H1 (cell line): ENCODE measurements at regions not wholly inside any gene's neighbourhood (a gene's known extent, or its start where the extent isn't known, plus 50 kb on each side); places are given as distances from the start of the nearest gene placed in this dataset.

Experiments used
- CTCF ChIA-PET: fragments of 300-600 bp; sonication (Branson Sonifier 250); formaldehyde crosslinking; loops from one replicate; lab custom pipeline; 2021; ENCODE audit not compliant: partially characterized antibody; lab: Charles Lee
- POLR2A ChIA-PET: fragments of 300-600 bp; sonication (Branson Sonifier 250); formaldehyde crosslinking; loops from one replicate; lab custom pipeline; 2021; ENCODE audit warnings: inconsistent platforms; ENCODE audit not compliant: partially characterized antibody; lab: Charles Lee
- DNase-seq, 2 experiments: peaks; one replicate each; pipeline versions ENCODE4 v3.0.0 to v3.0.0-alpha.2; 2010 to 2022; ENCODE audit warnings: low spot score in 2 of 2, low read depth in 1 of 2, mixed read lengths in 1 of 2
- FAIRE-seq: peaks from 2 replicates; lab custom pipeline; 2011; peaks lifted over from hg19 to GRCh38; lab: Jason Lieb, UNC
- H2AFZ ChIP-seq: 2 replicates; pipeline ENCODE4 v1.8.1; 2012; ENCODE audit warnings: low read length, inconsistent platforms
- H2AK5ac ChIP-seq: 2 replicates; pipeline ENCODE4 v1.6.1; 2013; ENCODE audit warnings: low read depth, low read length
- H2BK120ac ChIP-seq: replicated peaks from 2 replicates; pipeline ENCODE3; 2013; ENCODE audit warnings: low read depth, low read length, inconsistent platforms
- H2BK12ac ChIP-seq: 2 replicates; pipeline ENCODE4 v1.6.1; 2013; ENCODE audit warnings: low read depth, low read length
- H2BK15ac ChIP-seq: 2 replicates; pipeline ENCODE4 v1.6.1; 2013; ENCODE audit warnings: low read length
- H2BK20ac ChIP-seq: 2 replicates; pipeline ENCODE4 v1.6.1; 2013; ENCODE audit warnings: low read length
- H2BK5ac ChIP-seq: 2 replicates; pipeline ENCODE4 v1.6.1; 2013; ENCODE audit warnings: low read depth, low read length
- H3K14ac ChIP-seq: 2 replicates; pipeline ENCODE4 v1.6.1; 2013; ENCODE audit warnings: inconsistent platforms; ENCODE audit not compliant: insufficient read length
- H3K18ac ChIP-seq: 2 replicates; pipeline ENCODE4 v1.6.1; 2013; ENCODE audit warnings: low read length; ENCODE audit errors: extremely low read depth
- H3K23ac ChIP-seq: 2 replicates; pipeline ENCODE4 v1.6.1; 2013; ENCODE audit warnings: inconsistent platforms; ENCODE audit not compliant: insufficient read length
- H3K23me2 ChIP-seq: 2 replicates; pipeline ENCODE4 v1.6.1; 2013; ENCODE audit warnings: low read depth, low read length
- H3K27ac ChIP-seq: 2 replicates; pipeline ENCODE4 v1.6.1; 2011; ENCODE audit warnings: low read depth, low read length, inconsistent platforms
- H3K27me3 ChIP-seq, 4 experiments: replicated peaks in 1 of 4; 1 replicate in 1 of 4; 2 replicates in 3 of 4; pipeline versions ENCODE4 v1.6.1 to v1.8.1; 2011 to 2013; ENCODE audit warnings: low read length in 3 of 4, mild to moderate bottlenecking in 3 of 4, inconsistent platforms in 2 of 4, mixed read lengths in 2 of 4, moderate library complexity in 1 of 4; ENCODE audit not compliant: control insufficient read depth in 3 of 4, insufficient read depth in 3 of 4; ENCODE audit errors: extremely low read depth in 1 of 4
- H3K36me3 ChIP-seq, 4 experiments: 2 replicates each; pipeline versions ENCODE4 v1.6.1 to v1.8.1; 2011 to 2013; ENCODE audit warnings: mild to moderate bottlenecking in 4 of 4, low read length in 3 of 4, moderate library complexity in 2 of 4, control low read depth in 1 of 4, inconsistent platforms in 1 of 4; ENCODE audit not compliant: insufficient read depth in 4 of 4, control insufficient read depth in 2 of 4
- H3K4ac ChIP-seq: replicated peaks from 2 replicates; pipeline ENCODE3; 2013; ENCODE audit warnings: low read length, low read depth, mixed read lengths, inconsistent platforms; ENCODE audit not compliant: insufficient read length
- H3K4me1 ChIP-seq, 4 experiments: replicated peaks in 1 of 4; 1 replicate in 1 of 4; 2 replicates in 3 of 4; pipeline versions ENCODE4 v1.6.1 to v1.8.1; 2011 to 2013; ENCODE audit warnings: low read length in 3 of 4, inconsistent platforms in 2 of 4, mixed read lengths in 1 of 4; ENCODE audit not compliant: insufficient read depth in 4 of 4, control insufficient read depth in 3 of 4
- H3K4me2 ChIP-seq, 2 experiments: 2 replicates each; pipeline versions ENCODE4 v1.6.1 to v1.8.1; 2011 to 2013; ENCODE audit warnings: low read depth in 2 of 2, low read length in 2 of 2, control low read depth in 1 of 2, inconsistent platforms in 1 of 2, mild to moderate bottlenecking in 1 of 2; ENCODE audit not compliant: insufficient read depth in 1 of 2
- H3K4me3 ChIP-seq, 4 experiments: fragments of 200-600, 300-600 bp in 1 of 4; sonication (generic), shearing (Covaris generic), sonication (Bioruptor Twin) in 1 of 4; 2 replicates each; pipeline versions ENCODE4 v1.5.1 to v1.8.1; 2011 to 2016; ENCODE audit warnings: low read length in 4 of 4, low read depth in 3 of 4, control low read depth in 2 of 4, inconsistent platforms in 2 of 4, mild to moderate bottlenecking in 2 of 4, mixed read lengths in 1 of 4, moderate library complexity in 1 of 4; ENCODE audit not compliant: insufficient read depth in 2 of 4; ENCODE audit errors: extremely low read depth in 1 of 4
- H3K56ac ChIP-seq: replicated peaks from 2 replicates; pipeline ENCODE3; 2013; ENCODE audit warnings: low read depth, mild to moderate bottlenecking, mixed read lengths, low read length, inconsistent platforms; ENCODE audit not compliant: insufficient read length
- H3K79me1 ChIP-seq: 2 replicates; pipeline ENCODE4 v1.6.1; 2013; ENCODE audit warnings: low read depth, low read length, control low read depth
- H3K79me2 ChIP-seq, 2 experiments: 2 replicates each; pipeline versions ENCODE4 v1.6.1 to v1.8.1; 2012 to 2013; ENCODE audit warnings: low read length in 2 of 2, mild to moderate bottlenecking in 2 of 2, inconsistent platforms in 1 of 2; ENCODE audit not compliant: insufficient read depth in 2 of 2, control insufficient read depth in 1 of 2
- H3K9ac ChIP-seq, 4 experiments: replicated peaks in 1 of 4; 1 replicate in 1 of 4; 2 replicates in 3 of 4; pipeline versions ENCODE4 v1.6.1 to v1.8.1; 2011 to 2013; ENCODE audit warnings: low read depth in 3 of 4, low read length in 3 of 4, control low read depth in 2 of 4, mild to moderate bottlenecking in 2 of 4, moderate library complexity in 2 of 4, inconsistent platforms in 1 of 4; ENCODE audit errors: extremely low read depth in 1 of 4
- H3K9me3 ChIP-seq, 2 experiments: 2 replicates each; pipeline versions ENCODE4 v1.6.1 to v1.8.1; 2012 to 2013; ENCODE audit warnings: mild to moderate bottlenecking in 2 of 2, moderate library complexity in 2 of 2, control low read depth in 1 of 2, inconsistent platforms in 1 of 2, low read depth in 1 of 2, low read length in 1 of 2, mixed read lengths in 1 of 2; ENCODE audit not compliant: insufficient read depth in 2 of 2
- H4K20me1 ChIP-seq, 2 experiments: replicated peaks in 1 of 2; 2 replicates each; pipeline versions ENCODE3 to v1.8.1; 2011 to 2013; ENCODE audit warnings: inconsistent platforms in 2 of 2, low read length in 2 of 2, mild to moderate bottlenecking in 1 of 2; ENCODE audit not compliant: insufficient read depth in 2 of 2, control insufficient read depth in 1 of 2
- H4K5ac ChIP-seq: 2 replicates; pipeline ENCODE4 v1.6.1; 2013; ENCODE audit warnings: low read length, low read depth, mixed read lengths, inconsistent platforms; ENCODE audit not compliant: insufficient read length
- H4K8ac ChIP-seq: 2 replicates; pipeline ENCODE4 v1.8.0; 2013; ENCODE audit warnings: mild to moderate bottlenecking, moderate library complexity, low read length, inconsistent platforms; ENCODE audit not compliant: insufficient read depth; ENCODE audit errors: extremely low read depth
- H4K91ac ChIP-seq: replicated peaks from 2 replicates; pipeline ENCODE3; 2013; ENCODE audit warnings: low read length, mixed read lengths, inconsistent platforms; ENCODE audit not compliant: insufficient read length
- CHD1 ChIP-seq: IDR thresholded peaks from 2 replicates; pipeline ENCODE4 v1.6.1; 2012; ENCODE audit warnings: low read depth, low read length, improper control_type of control experiment
- CHD2 ChIP-seq: IDR thresholded peaks from 2 replicates; pipeline ENCODE4 v1.6.1; 2012; ENCODE audit warnings: low read length, improper control_type of control experiment
- EGR1 ChIP-seq: IDR thresholded peaks from 2 replicates; pipeline ENCODE4 v1.6.1; 2011; ENCODE audit warnings: low read depth, low read length, borderline replicate concordance
- GTF2F1 ChIP-seq: IDR thresholded peaks from 2 replicates; pipeline ENCODE4 v1.6.1; 2012; ENCODE audit warnings: low read depth, low read length, improper control_type of control experiment, borderline replicate concordance
- HDAC6 ChIP-seq: IDR thresholded peaks from one replicate; pipeline ENCODE4 v1.7.1; 2012; ENCODE audit warnings: low read depth, mild to moderate bottlenecking, inconsistent platforms, low read length, moderate library complexity
- JUN ChIP-seq: IDR thresholded peaks from 2 replicates; pipeline ENCODE4 v1.6.1; 2011; ENCODE audit warnings: low read depth, mild to moderate bottlenecking, improper control_type of control experiment, low read length
- JUND ChIP-seq: IDR thresholded peaks from 2 replicates; pipeline ENCODE4 v1.6.1; 2011; ENCODE audit warnings: mild to moderate bottlenecking, improper control_type of control experiment, low read length
- POLR2A ChIP-seq, 2 experiments: IDR thresholded peaks; 1 replicate in 1 of 2; 2 replicates in 1 of 2; pipeline ENCODE4 v1.6.1; 2011; ENCODE audit warnings: low read depth in 2 of 2, low read length in 2 of 2, mild to moderate bottlenecking in 2 of 2; ENCODE audit errors: control extremely low read depth in 1 of 2
- RBBP5 ChIP-seq: IDR thresholded peaks from 2 replicates; pipeline ENCODE4 v1.7.1; 2012; ENCODE audit warnings: low read depth, mild to moderate bottlenecking, inconsistent platforms, low read length, moderate library complexity, borderline replicate concordance
- RNF2 ChIP-seq: fragments of 200-900, 300-1000 bp; sonication (generic); IDR thresholded peaks from 2 replicates; pipeline ENCODE4 v1.7.1; 2016; ENCODE audit warnings: borderline replicate concordance, low read depth, mild to moderate bottlenecking, antibody characterized with exemption, low read length; ENCODE audit not compliant: poor library complexity, severe bottlenecking; ENCODE audit errors: missing control alignments
- SIX5 ChIP-seq: IDR thresholded peaks from 2 replicates; pipeline ENCODE4 v1.6.1; 2011; ENCODE audit warnings: mild to moderate bottlenecking, low read depth, low read length
- SP1 ChIP-seq: IDR thresholded peaks from 2 replicates; pipeline ENCODE4 v1.6.1; 2011; ENCODE audit warnings: low read depth, low read length
- SP4 ChIP-seq: IDR thresholded peaks from 2 replicates; pipeline ENCODE4 v1.6.1; 2012; ENCODE audit warnings: low read length, inconsistent platforms
- TAF7 ChIP-seq: optimal IDR thresholded peaks from 2 replicates; pipeline ENCODE3; 2011; ENCODE audit warnings: low read depth, mild to moderate bottlenecking, inconsistent platforms, low read length, moderate library complexity, borderline replicate concordance
- WGBS, 2 experiments: shearing (Covaris generic) in 1 of 2; methylation state at CpG; one replicate each; pipeline versions ENCODE4 v1.1.6 to v1.1.7; 2013 to 2015; ENCODE audit warnings: low lambda C conversion rate in 2 of 2, mixed read lengths in 2 of 2, inconsistent platforms in 1 of 2, low coverage in 1 of 2, missing lambda C conversion rate in 1 of 2; ENCODE audit not compliant: insufficient replicate concordance in 2 of 2, insufficient coverage in 1 of 2, insufficient read length in 1 of 2; ENCODE audit errors: extremely low coverage in 1 of 2, missing lambda C conversion rate in 1 of 2; 5-methylcytosine and 5-hydroxymethylcytosine counted together
- TF ChIP-seq, protein P1 (sequence below): IDR thresholded peaks from 2 replicates; pipeline ENCODE4 v1.6.1; 2012; ENCODE audit warnings: inconsistent platforms

DNA sequence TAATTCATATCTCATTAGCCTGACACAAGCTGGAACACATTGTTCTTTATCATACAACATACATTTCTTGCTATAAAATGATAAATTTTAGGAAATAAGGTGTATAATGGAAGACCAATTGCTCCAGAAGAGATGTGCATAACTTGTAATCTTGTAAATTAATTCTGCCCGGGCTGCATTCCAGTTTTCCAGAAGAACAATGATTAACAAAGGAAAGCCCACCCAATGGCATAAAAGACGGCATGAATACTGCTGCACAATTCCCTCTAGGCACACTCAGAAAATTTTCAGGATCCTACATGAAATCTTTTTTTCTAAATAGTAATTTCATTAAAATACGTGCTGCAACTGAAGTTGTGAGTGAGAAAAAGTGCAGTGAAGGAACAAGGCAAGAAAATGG, 137.4 kb upstream of the KRR1 start:
- Histone ChIP-seq H3K23ac (no peak overlapping the region), H2BK5ac (no peak overlapping the region), H4K8ac (no peak overlapping the region), H3K14ac (no peak overlapping the region), H2AK5ac (no peak overlapping the region), H3K4ac (no peak overlapping the region), H3K4me3 (no peak overlapping the region), H2AFZ (no peak overlapping the region), H4K20me1 (no peaks in the 10 kb centered on the region), H4K5ac (no peak overlapping the region), H3K27ac (no peak overlapping the region), H3K23me2 (no peaks in the 10 kb centered on the region), H4K91ac (no peak overlapping the region), H2BK120ac (no peak overlapping the region), H3K79me1 (no peaks in the 10 kb centered on the region), H3K27me3 (no peaks in the 10 kb centered on the region), H3K79me2 (no peaks in the 10 kb centered on the region), H3K4me1 (no peaks in the 10 kb centered on the region), H3K18ac (no peak overlapping the region), H2BK12ac (no peak overlapping the region), H3K4me2 (no peak overlapping the region), H2BK15ac (no peak overlapping the region), H3K36me3 (no peaks in the 10 kb centered on the region), H3K56ac (no peak overlapping the region), H3K9ac (no peak overlapping the region), H2BK20ac (no peak overlapping the region), H3K9me3 (no peaks in the 10 kb centered on the region)
- no peak for FAIRE-seq
- CTCF ChIA-PET: no interaction called here
- TF ChIP-seq POLR2A (IDR thresholded peaks at IDR 0.05; ENCODE audit: control extremely low read depth in 1 of 2, low read depth in 2 of 2, low read length in 2 of 2): no peak
- TF ChIP-seq, protein P1, sequence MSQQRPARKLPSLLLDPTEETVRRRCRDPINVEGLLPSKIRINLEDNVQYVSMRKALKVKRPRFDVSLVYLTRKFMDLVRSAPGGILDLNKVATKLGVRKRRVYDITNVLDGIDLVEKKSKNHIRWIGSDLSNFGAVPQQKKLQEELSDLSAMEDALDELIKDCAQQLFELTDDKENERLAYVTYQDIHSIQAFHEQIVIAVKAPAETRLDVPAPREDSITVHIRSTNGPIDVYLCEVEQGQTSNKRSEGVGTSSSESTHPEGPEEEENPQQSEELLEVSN: no peak
- no peak for TF ChIP-seq CHD2
- no peak for TF ChIP-seq SP1
- TF ChIP-seq RBBP5: no peak
- no peak for TF ChIP-seq JUND
- TF ChIP-seq TAF7: no peak
- TF ChIP-seq JUN: no peak
- TF ChIP-seq GTF2F1: no peak
- no peak for TF ChIP-seq SIX5
- no peak for TF ChIP-seq EGR1
- TF ChIP-seq CHD1: no peak
- TF ChIP-seq SP4: no peak
- no peak for TF ChIP-seq RNF2
- no peak for TF ChIP-seq HDAC6
- POLR2A ChIA-PET: no interaction called here
- 81% methylated on average over 3 of the region's 3 CpGs; no CpG with 5 or more reads in 1 of the 2 experiments for WGBS, 2 experiments
- DNase-seq: no peak
